ENCODE measurements at regions not wholly inside any gene's neighbourhood (a gene's known extent, or its start where the extent isn't known, plus 50 kb on each side); places are given as distances from the start of the nearest gene placed in this dataset.

- Histone ChIP-seq H3K4me3 (no peak overlapping the region), H3K9me3 (no peaks in the 10 kb centered on the region), H3K4me2 (no peak overlapping the region), H3K27ac (no peak overlapping the region), H3K36me3 (no peaks in the 10 kb centered on the region), H3K4me1 (no peaks in the 10 kb centered on the region), H3K27me3 (no peaks in the 10 kb centered on the region), H4K20me1 (no peaks in the 10 kb centered on the region), H3K9ac (no peak overlapping the region)
- no peak for TF ChIP-seq Cebpa-rat (IDR thresholded peaks at IDR 0.05)
These were observed 355.2 kb downstream of the KCNRG start for GRCh38 chr13:50370303-50370950.

DNA sequence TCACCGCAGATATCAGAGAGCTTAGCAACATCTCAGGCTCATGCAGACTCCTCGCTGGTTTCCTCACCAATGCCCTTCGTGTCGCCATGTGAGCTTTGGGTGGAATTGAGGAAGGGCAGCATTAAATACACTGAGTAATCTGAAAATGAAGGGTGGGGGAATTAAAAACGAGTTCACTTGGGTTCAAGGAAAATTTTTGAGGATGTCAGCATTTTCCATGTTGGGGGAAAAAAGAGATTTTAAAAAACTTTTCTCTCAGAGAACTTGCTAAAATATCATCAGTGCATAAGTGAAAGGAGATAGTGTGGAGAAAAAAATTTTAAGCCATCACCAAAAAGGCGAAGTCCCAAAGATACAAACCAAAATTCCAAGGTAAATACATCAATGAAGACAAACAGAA, 359.3 kb downstream of the KCNRG start:
- 0 out of 2 replicates have a peak, but pooled peaks cover 3% of the 10 kb centered on the region for H3K36me3 ChIP-seq
- no peaks in the 10 kb centered on the region for H3K27me3 ChIP-seq
- no peak overlapping the region for H3K4me3 ChIP-seq
- H3K4me2 ChIP-seq, result no peak overlapping the region
- H4K20me1 ChIP-seq, result no peaks in the 10 kb centered on the region
- peaks cover 5% of the 10 kb centered on the region for H3K9me3 ChIP-seq
- H3K4me1 ChIP-seq, result no peaks in the 10 kb centered on the region
- no peak overlapping the region for H3K9ac ChIP-seq
- no peak overlapping the region for H3K27ac ChIP-seq
- no peak for TF ChIP-seq Cebpa-rat (IDR thresholded peaks at IDR 0.05)

DNA sequence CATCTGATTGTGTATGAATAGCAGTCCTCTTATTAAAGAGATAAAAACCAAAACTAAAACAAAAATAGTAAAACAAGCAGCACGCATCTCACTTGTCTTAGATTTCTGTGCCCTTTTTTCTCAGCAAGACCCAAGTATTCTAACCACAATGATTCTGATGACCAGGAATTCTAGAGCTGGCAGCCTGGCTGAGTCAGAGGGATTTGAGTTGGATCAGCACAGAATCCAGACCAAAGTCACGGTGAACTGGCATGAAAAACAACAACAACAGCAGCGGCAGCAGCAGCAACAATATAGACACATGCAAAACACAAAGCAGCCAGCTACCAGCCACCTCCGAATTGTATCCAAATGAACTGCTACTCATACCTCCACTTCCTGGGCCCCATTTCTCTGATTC, 360.5 kb downstream of the KCNRG start:
- Histone ChIP-seq H3K9me3 (peaks cover 17% of the 10 kb centered on the region), H3K27ac (no peak overlapping the region), H4K20me1 (no peaks in the 10 kb centered on the region), H3K4me2 (no peak overlapping the region), H3K36me3 (0 out of 2 replicates have a peak, but pooled peaks cover 6% of the 10 kb centered on the region), H3K4me3 (no peak overlapping the region), H3K4me1 (no peaks in the 10 kb centered on the region), H3K27me3 (no peaks in the 10 kb centered on the region), H3K9ac (no peak overlapping the region)
- no peak for TF ChIP-seq Cebpa-rat (IDR thresholded peaks at IDR 0.05)

- H3K9ac ChIP-seq, result no peak overlapping the region
- H3K36me3 ChIP-seq, result 0 out of 2 replicates have a peak, but pooled peaks cover 6% of the 10 kb centered on the region
- no peak overlapping the region for H3K27ac ChIP-seq
- no peaks in the 10 kb centered on the region for H3K4me1 ChIP-seq
- no peak overlapping the region for H3K4me2 ChIP-seq
- no peaks in the 10 kb centered on the region for H3K27me3 ChIP-seq
- no peaks in the 10 kb centered on the region for H4K20me1 ChIP-seq
- H3K4me3 ChIP-seq, result no peak overlapping the region
- no peak for TF ChIP-seq Cebpa-rat (IDR thresholded peaks at IDR 0.05)
- peaks cover 30% of the 10 kb centered on the region for H3K9me3 ChIP-seq
These were observed 361.8 kb downstream of the KCNRG start for GRCh38 chr13:50376895-50377575.

DNA sequence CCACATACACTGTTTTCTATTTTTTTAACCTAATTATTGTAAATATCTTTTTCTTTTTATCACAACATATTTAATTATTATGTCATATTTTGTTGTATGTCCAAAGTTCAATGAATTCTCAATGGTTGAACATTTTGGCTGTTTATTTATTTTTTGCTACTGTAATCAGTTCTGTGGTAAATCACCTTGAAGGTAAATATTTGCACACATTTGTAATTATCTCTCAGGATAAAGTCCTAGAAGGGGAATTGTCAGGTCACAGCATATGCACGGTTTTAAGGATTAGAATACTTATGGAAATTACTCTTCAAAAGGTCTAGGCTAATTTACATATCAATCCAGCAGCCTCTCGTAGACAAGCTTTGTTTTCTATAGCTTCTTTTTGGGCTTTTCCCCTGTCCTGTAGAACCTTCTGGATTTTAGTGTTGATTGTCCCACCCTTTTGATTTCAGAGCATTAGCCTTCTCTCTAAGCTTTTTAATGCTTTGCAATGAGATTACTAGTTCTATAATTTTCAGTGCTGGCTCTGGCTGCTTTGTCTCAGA, 362.6 kb downstream of the KCNRG start:
- 0 out of 2 replicates have a peak, but pooled peaks cover 6% of the 10 kb centered on the region for H3K36me3 ChIP-seq
- H3K27me3 ChIP-seq, result no peaks in the 10 kb centered on the region
- no peaks in the 10 kb centered on the region for H3K4me1 ChIP-seq
- no peak overlapping the region for H3K4me3 ChIP-seq
- H3K9me3 ChIP-seq, result peaks cover 37% of the 10 kb centered on the region
- no peak for TF ChIP-seq Cebpa-rat (IDR thresholded peaks at IDR 0.05)
- no peak overlapping the region for H3K9ac ChIP-seq
- no peak overlapping the region for H3K27ac ChIP-seq
- no peak overlapping the region for H3K4me2 ChIP-seq
- H4K20me1 ChIP-seq, result no peaks in the 10 kb centered on the region

GRCh38 chr13:50378509-50379044, 363.3 kb downstream of the KCNRG start:
- no peak overlapping the region for H3K4me3 ChIP-seq
- H3K9ac ChIP-seq, result no peak overlapping the region
- no peaks in the 10 kb centered on the region for H3K27me3 ChIP-seq
- no peaks in the 10 kb centered on the region for H3K4me1 ChIP-seq
- H3K9me3 ChIP-seq, result peaks cover 42% of the 10 kb centered on the region
- no peak overlapping the region for H3K4me2 ChIP-seq
- no peak for TF ChIP-seq Cebpa-rat (IDR thresholded peaks at IDR 0.05)
- no peaks in the 10 kb centered on the region for H4K20me1 ChIP-seq
- no peak overlapping the region for H3K27ac ChIP-seq
- H3K36me3 ChIP-seq, result 0 out of 2 replicates have a peak, but pooled peaks cover 6% of the 10 kb centered on the region

DNA sequence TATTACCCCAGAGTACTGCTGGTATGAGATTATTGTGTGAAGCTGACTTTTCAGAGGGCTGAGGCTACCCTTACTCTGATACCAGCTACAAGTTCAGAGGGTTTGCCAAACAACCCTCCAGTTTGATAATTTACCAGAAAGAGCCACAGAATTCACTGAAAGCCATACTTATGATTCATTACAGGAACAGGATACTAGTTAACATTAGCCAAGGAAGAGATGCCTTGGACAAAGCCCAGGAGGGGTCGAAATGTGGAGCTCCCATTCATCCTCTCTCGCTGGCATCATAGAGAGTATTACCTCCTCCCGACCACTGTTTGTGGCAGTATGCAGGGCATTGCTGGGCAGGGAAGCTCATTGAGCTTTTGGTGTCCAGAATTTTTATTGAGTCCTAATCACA, 364.3 kb downstream of the KCNRG start:
- TF ChIP-seq Cebpa-rat (IDR thresholded peaks at IDR 0.05), result no peak
- H3K9me3 ChIP-seq, result peaks cover 42% of the 10 kb centered on the region

GRCh38 chr13:50380905-50381304, 365.7 kb downstream of the KCNRG start:
- no peak overlapping the region for H3K27ac ChIP-seq

More for the DNA sequence above, 364.3 kb downstream of the KCNRG start:
- Histone ChIP-seq H3K27me3 (no peaks in the 10 kb centered on the region), H3K36me3 (0 out of 2 replicates have a peak, but pooled peaks cover 6% of the 10 kb centered on the region), H3K27ac (no peak overlapping the region), H3K4me1 (no peaks in the 10 kb centered on the region), H3K4me3 (no peak overlapping the region), H3K9ac (no peak overlapping the region), H3K4me2 (no peak overlapping the region), H4K20me1 (no peaks in the 10 kb centered on the region)

GRCh38 chr13:50382511-50382910, 367.3 kb downstream of the KCNRG start:
- Histone ChIP-seq H3K9me3 (peaks cover 42% of the 10 kb centered on the region), H3K36me3 (0 out of 2 replicates have a peak, but pooled peaks cover 6% of the 10 kb centered on the region), H3K4me2 (no peak overlapping the region), H3K9ac (no peak overlapping the region), H3K27me3 (no peaks in the 10 kb centered on the region), H3K27ac (no peak overlapping the region), H4K20me1 (no peaks in the 10 kb centered on the region), H3K4me3 (no peak overlapping the region), H3K4me1 (peaks cover 8% of the 10 kb centered on the region)
- no peak for TF ChIP-seq Cebpa-rat (IDR thresholded peaks at IDR 0.05)

More at GRCh38 chr13:50380905-50381304, 365.7 kb downstream of the KCNRG start:
- no peak for TF ChIP-seq Cebpa-rat (IDR thresholded peaks at IDR 0.05)
- H3K4me1 ChIP-seq, result no peaks in the 10 kb centered on the region
- 0 out of 2 replicates have a peak, but pooled peaks cover 6% of the 10 kb centered on the region for H3K36me3 ChIP-seq
- H4K20me1 ChIP-seq, result no peaks in the 10 kb centered on the region
- H3K9ac ChIP-seq, result no peak overlapping the region
- no peak overlapping the region for H3K4me2 ChIP-seq
- H3K9me3 ChIP-seq, result peaks cover 42% of the 10 kb centered on the region
- H3K4me3 ChIP-seq, result no peak overlapping the region
- no peaks in the 10 kb centered on the region for H3K27me3 ChIP-seq

DNA sequence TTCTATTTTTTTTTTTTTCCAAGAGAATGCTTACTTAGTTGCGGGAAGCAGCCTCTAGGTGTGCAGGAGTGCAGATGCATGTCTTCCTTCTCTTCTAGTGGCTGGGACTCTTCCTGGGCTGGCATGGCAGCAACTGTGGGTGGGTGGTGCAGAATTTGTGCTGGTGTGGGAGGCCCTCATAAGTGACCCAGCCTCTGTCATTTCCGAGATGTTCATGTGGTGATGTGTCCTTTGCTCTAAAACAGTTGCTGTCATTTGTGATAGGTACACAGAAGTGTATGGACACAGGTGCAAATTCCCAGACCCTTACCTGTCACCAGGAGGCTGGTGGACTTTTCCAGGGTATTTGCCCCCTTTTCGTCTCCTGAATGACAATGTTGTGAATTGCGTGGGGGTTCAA, 367.7 kb downstream of the KCNRG start:
- Histone ChIP-seq H3K36me3 (0 out of 2 replicates have a peak, but pooled peaks cover 6% of the 10 kb centered on the region), H3K27me3 (no peaks in the 10 kb centered on the region), H3K27ac (no peak overlapping the region), H3K9me3 (peaks cover 42% of the 10 kb centered on the region), H3K4me3 (no peak overlapping the region), H3K4me1 (peaks cover 8% of the 10 kb centered on the region), H3K9ac (no peak overlapping the region), H4K20me1 (no peaks in the 10 kb centered on the region), H3K4me2 (no peak overlapping the region)
- no peak for TF ChIP-seq Cebpa-rat (IDR thresholded peaks at IDR 0.05)

Measured in BLaER1 (cell line).